Breast epithelium (tissue), 4 donors: ENCODE measurements at regions not wholly inside any gene's neighbourhood (a gene's known extent, or its start where the extent isn't known, plus 50 kb on each side); places are given as distances from the start of the nearest gene placed in this dataset.

ENCODE experiments used
- DNase-seq, 2 donors: peaks; one replicate each; pipeline ENCODE4 v3.0.0-alpha.2; 2019; ENCODE audit warnings: low spot score in 2 of 2
- H3K27ac ChIP-seq, 2 donors: fragments of 200-600 bp; sonication (generic) in 1 of 2; one replicate each; pipeline ENCODE4 v1.5.1; 2016 to 2019; ENCODE audit warnings: mild to moderate bottlenecking in 1 of 2
- H3K27me3 ChIP-seq, 2 donors: fragments of 200-600 bp; sonication (generic) in 1 of 2; one replicate each; pipeline versions ENCODE4 v1.5.1 to v1.6.0; 2017 to 2019; ENCODE audit warnings: control low read depth in 1 of 2, mild to moderate bottlenecking in 1 of 2
- H3K36me3 ChIP-seq: fragments of 200-600 bp; one replicate; pipeline ENCODE4 v1.5.1; 2019
- H3K4me1 ChIP-seq, 2 donors: fragments of 200-600 bp; sonication (generic); one replicate each; pipeline ENCODE4 v1.5.1; 2016 to 2019; ENCODE audit warnings: control low read depth in 1 of 2
- H3K4me3 ChIP-seq, 3 donors: fragments of 200-600 bp; sonication (generic); 1 replicate in 2 of 3; 2 replicates in 1 of 3; pipeline ENCODE4 v1.5.1; 2016 to 2019; ENCODE audit warnings: mild to moderate bottlenecking in 3 of 3, moderate library complexity in 2 of 3
- H3K9me3 ChIP-seq, 2 donors: fragments of 200-600 bp; sonication (generic) in 1 of 2; one replicate each; pipeline ENCODE4 v1.5.1; 2016 to 2019; ENCODE audit warnings: control low read depth in 1 of 2
- POLR2A ChIP-seq: fragments of 450-650 bp; IDR thresholded peaks from one replicate; pipeline ENCODE4 v1.6.1; 2016; ENCODE audit warnings: antibody characterized with exemption, mild to moderate bottlenecking, moderate library complexity
- POLR2AphosphoS5 ChIP-seq, 3 donors: sonication (generic); formaldehyde crosslinking; IDR thresholded peaks; one replicate each; pipeline ENCODE4 v1.6.1; 2017; ENCODE audit warnings: antibody characterized with exemption in 3 of 3
- intact Hi-C: fragments of 100-400 bp; cut with DNase I; formaldehyde crosslinking; loops from one replicate; pipeline ENCODE4 v1.15.1; 2023; ENCODE audit warnings: low total_unique reads
- TF ChIP-seq, protein P1 (sequence below), 3 donors: fragments of 450-650 bp; IDR thresholded peaks; one replicate each; pipeline ENCODE4 v1.5.1; 2016 to 2017; ENCODE audit warnings: antibody characterized with exemption in 3 of 3, mild to moderate bottlenecking in 3 of 3, moderate library complexity in 3 of 3

DNA sequence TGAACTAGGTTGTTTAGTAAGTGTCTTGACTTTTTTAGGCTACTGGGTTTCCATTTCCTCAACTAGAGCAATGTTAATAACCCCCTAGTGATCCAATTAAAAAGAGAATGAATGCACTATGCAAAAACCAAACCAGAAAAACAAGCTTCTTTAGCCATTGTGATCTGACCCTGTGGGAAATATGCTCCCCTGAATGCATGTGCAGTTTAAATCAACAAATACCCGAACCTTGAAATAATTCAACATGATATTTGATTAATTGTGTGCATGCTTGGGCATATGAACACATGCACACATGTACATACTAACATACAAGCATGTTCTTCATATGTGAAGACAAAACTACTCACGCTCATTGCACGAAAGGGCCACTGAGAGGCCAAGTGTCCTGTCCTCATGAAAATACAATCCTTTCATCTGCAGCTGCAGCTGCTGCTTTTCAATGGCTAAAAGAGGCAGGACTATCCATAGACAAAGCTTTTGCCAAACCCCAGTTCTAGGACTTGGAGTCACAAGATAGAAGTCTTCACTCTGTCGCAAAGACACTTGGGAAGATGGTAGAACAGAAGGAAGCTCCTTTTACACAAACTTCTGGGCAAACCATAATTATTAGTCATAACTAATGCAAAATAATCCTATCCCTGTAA is 207.1 kb upstream of the POU3F2 start:
- H3K9me3 ChIP-seq, result no peaks in the 10 kb centered on the region
- TF ChIP-seq POLR2A (no peak), POLR2AphosphoS5 (IDR thresholded peaks at IDR 0.05) (no peak)
- TF ChIP-seq, protein P1, sequence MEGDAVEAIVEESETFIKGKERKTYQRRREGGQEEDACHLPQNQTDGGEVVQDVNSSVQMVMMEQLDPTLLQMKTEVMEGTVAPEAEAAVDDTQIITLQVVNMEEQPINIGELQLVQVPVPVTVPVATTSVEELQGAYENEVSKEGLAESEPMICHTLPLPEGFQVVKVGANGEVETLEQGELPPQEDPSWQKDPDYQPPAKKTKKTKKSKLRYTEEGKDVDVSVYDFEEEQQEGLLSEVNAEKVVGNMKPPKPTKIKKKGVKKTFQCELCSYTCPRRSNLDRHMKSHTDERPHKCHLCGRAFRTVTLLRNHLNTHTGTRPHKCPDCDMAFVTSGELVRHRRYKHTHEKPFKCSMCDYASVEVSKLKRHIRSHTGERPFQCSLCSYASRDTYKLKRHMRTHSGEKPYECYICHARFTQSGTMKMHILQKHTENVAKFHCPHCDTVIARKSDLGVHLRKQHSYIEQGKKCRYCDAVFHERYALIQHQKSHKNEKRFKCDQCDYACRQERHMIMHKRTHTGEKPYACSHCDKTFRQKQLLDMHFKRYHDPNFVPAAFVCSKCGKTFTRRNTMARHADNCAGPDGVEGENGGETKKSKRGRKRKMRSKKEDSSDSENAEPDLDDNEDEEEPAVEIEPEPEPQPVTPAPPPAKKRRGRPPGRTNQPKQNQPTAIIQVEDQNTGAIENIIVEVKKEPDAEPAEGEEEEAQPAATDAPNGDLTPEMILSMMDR (IDR thresholded peaks at IDR 0.05), result no peak
- H3K27ac ChIP-seq, result no peak overlapping the region
- no peaks in the 10 kb centered on the region for H3K4me1 ChIP-seq
- H3K4me3 ChIP-seq, result no peak overlapping the region
- intact Hi-C loops, result no loop called here
- no peaks in the 10 kb centered on the region for H3K27me3 ChIP-seq
- H3K36me3 ChIP-seq, result no peaks in the 10 kb centered on the region
- no peak for DNase-seq

- H3K4me3 ChIP-seq, result no peak overlapping the region
- no peaks in the 10 kb centered on the region for H3K4me1 ChIP-seq
- no peaks in the 10 kb centered on the region for H3K27me3 ChIP-seq
- TF ChIP-seq, protein P1 (IDR thresholded peaks at IDR 0.05), result no peak
- TF ChIP-seq POLR2A (no peak), POLR2AphosphoS5 (IDR thresholded peaks at IDR 0.05) (no peak)
- H3K9me3 ChIP-seq, result no peaks in the 10 kb centered on the region
- intact Hi-C loops, result no loop called here
- H3K36me3 ChIP-seq, result no peaks in the 10 kb centered on the region
- H3K27ac ChIP-seq, result no peak overlapping the region
- DNase-seq, result no peak
Observed at GRCh38 chr6:98633886-98634285, 200.5 kb upstream of the POU3F2 start.

DNA sequence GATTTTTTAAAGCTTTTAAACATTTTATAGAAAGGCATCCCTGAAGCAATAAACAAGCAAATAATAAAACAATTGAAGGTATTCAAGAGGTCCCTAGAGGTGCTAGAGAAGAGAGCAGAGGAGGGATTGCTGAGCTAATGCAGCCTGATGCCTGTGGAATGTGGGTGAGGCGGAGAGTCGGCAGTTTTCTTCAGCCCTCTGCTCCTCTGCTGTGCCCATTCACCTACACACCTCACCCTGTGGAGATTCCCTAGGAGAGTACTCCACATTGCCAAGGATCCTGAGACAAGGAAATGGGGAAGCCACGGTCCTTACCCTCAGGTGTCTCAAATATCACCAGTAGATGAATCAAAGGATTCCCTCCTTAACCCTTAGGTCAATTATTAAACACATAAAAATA is 199.8 kb upstream of the POU3F2 start:
- Histone ChIP-seq H3K36me3 (no peaks in the 10 kb centered on the region), H3K4me1 (no peaks in the 10 kb centered on the region), H3K9me3 (no peaks in the 10 kb centered on the region), H3K4me3 (no peak overlapping the region), H3K27ac (no peak overlapping the region), H3K27me3 (no peaks in the 10 kb centered on the region)
- no peak for DNase-seq
- TF ChIP-seq POLR2AphosphoS5 (IDR thresholded peaks at IDR 0.05) (no peak), POLR2A (no peak)
- TF ChIP-seq, protein P1 (IDR thresholded peaks at IDR 0.05), result no peak
- intact Hi-C loops, result no loop called here

DNA sequence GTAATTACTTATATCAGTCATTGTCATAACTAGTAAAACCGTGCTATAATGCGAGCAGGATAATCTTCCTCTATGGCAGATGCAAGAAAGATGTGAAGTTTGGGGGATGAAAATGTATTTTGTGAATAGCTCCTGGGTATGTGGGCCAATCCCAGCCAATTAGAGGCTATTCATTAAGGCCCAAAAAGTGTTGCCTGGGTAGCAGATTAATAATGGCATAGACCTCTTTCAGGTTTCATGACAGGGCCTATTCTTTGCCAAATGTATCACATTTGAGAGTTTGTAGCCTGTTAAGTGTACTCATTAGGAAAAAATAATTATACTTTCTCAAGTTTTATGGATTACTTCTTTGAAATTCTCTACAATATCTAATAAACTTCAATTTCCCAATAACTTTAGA is 199.2 kb upstream of the POU3F2 start:
- Histone ChIP-seq H3K27ac (no peak overlapping the region), H3K4me3 (no peak overlapping the region), H3K36me3 (no peaks in the 10 kb centered on the region), H3K9me3 (no peaks in the 10 kb centered on the region), H3K4me1 (no peaks in the 10 kb centered on the region), H3K27me3 (no peaks in the 10 kb centered on the region)
- TF ChIP-seq, protein P1 (IDR thresholded peaks at IDR 0.05), result no peak
- TF ChIP-seq POLR2A (no peak), POLR2AphosphoS5 (IDR thresholded peaks at IDR 0.05) (no peak)
- intact Hi-C loops, result no loop called here
- DNase-seq, result no peak

DNA sequence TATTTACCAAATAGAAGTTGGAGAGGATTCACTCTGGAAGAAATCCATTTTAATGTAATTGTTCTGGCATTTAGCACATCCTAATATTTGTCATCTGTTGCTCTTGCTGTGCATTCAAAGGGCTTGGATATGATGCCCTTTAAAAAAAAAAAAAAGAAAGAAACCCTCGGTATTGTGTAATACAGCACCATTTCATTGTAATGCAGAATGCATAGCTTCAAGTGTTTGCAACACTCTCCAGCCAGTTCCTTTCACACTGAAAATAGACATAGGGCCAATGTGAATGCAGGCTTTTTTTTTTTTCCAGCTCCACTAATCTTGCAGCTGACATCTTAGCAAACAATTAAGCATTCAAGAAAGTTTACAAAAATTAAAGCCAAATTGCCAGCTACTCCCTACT is 197.4 kb upstream of the POU3F2 start:
- Histone ChIP-seq H3K36me3 (no peaks in the 10 kb centered on the region), H3K27ac (no peak overlapping the region), H3K4me3 (no peak overlapping the region), H3K9me3 (no peaks in the 10 kb centered on the region), H3K27me3 (no peaks in the 10 kb centered on the region), H3K4me1 (no peaks in the 10 kb centered on the region)
- intact Hi-C loops, result no loop called here
- TF ChIP-seq, protein P1 (IDR thresholded peaks at IDR 0.05), result no peak
- TF ChIP-seq POLR2A, result no peak
- no peak for TF ChIP-seq POLR2AphosphoS5 (IDR thresholded peaks at IDR 0.05)
- no peak for DNase-seq
